HG02981 (cell line): ENCODE measurements at regions not wholly inside any gene's neighbourhood (a gene's known extent, or its start where the extent isn't known, plus 50 kb on each side); places are given as distances from the start of the nearest gene placed in this dataset.
A peak's percentile ranks its signal among the peaks of the same experiment; 100 is the strongest.

Source experiments
- ATAC-seq: cut with Tn5 transposase; IDR thresholded peaks from one replicate; pipeline ENCODE4 v1.9.1; 2021; ENCODE audit warnings: mild to moderate bottlenecking, moderate library complexity; ENCODE audit not compliant: unreplicated experiment

- no peak for ATAC-seq
Observed at GRCh38 chr5:9928326-9928725, 298.2 kb upstream of the TAS2R1 start.

GRCh38 chr5:9927521-9927997, 297.4 kb upstream of the TAS2R1 start:
- ATAC-seq = no peak

GRCh38 chr5:9927106-9927505, 297.0 kb upstream of the TAS2R1 start:
- no peak for ATAC-seq

GRCh38 chr5:9924614-9925013, 294.5 kb upstream of the TAS2R1 start:
- peak; percentile 84 for ATAC-seq

GRCh38 chr5:9922719-9923118, 292.6 kb upstream of the TAS2R1 start:
- ATAC-seq = no peak

GRCh38 chr5:9920697-9921096, 290.5 kb upstream of the TAS2R1 start:
- no peak for ATAC-seq

GRCh38 chr5:9919306-9920030, 289.3 kb upstream of the TAS2R1 start:
- no peak for ATAC-seq

- ATAC-seq = no peak
Observed at GRCh38 chr5:9905661-9906060, 275.5 kb upstream of the TAS2R1 start.

- no peak for ATAC-seq
Observed at GRCh38 chr5:9903801-9904200, 273.6 kb upstream of the TAS2R1 start.

- ATAC-seq = peak; percentile 45
Observed at GRCh38 chr5:9898319-9898718, 268.2 kb upstream of the TAS2R1 start.

- ATAC-seq = no peak
Observed at GRCh38 chr5:9895302-9895645, 265.1 kb upstream of the TAS2R1 start.

- ATAC-seq = no peak
Observed at GRCh38 chr5:9894571-9895301, 264.6 kb upstream of the TAS2R1 start.

- ATAC-seq = no peak
Observed at GRCh38 chr5:9892696-9893095, 262.5 kb upstream of the TAS2R1 start.

GRCh38 chr5:9889511-9889910, 259.4 kb upstream of the TAS2R1 start:
- ATAC-seq = no peak

- ATAC-seq = no peak
Observed at GRCh38 chr5:9888501-9888901, 258.4 kb upstream of the TAS2R1 start.

GRCh38 chr5:9885164-9885563, 255.0 kb upstream of the TAS2R1 start:
- no peak for ATAC-seq

- ATAC-seq = no peak
Observed at GRCh38 chr5:9878206-9878605, 248.1 kb upstream of the TAS2R1 start.

GRCh38 chr5:9877488-9877887, 247.3 kb upstream of the TAS2R1 start:
- no peak for ATAC-seq

GRCh38 chr5:9876451-9876850, 246.3 kb upstream of the TAS2R1 start:
- no peak for ATAC-seq

GRCh38 chr5:9869616-9870288, 239.6 kb upstream of the TAS2R1 start:
- ATAC-seq = no peak

GRCh38 chr5:9865574-9865973, 235.4 kb upstream of the TAS2R1 start:
- ATAC-seq = no peak

- no peak for ATAC-seq
Observed at GRCh38 chr5:9864791-9865190, 234.6 kb upstream of the TAS2R1 start.
